AG04450 (cell line): ENCODE measurements at regions not wholly inside any gene's neighbourhood (a gene's known extent, or its start where the extent isn't known, plus 50 kb on each side); places are given as distances from the start of the nearest gene placed in this dataset.

Experiments
- CTCF ChIA-PET: fragments of 300-600, 350-600 bp; formaldehyde crosslinking; extraction: SDS; loops from one replicate; lab custom pipeline; 2022; ENCODE audit warnings: antibody characterized with exemption, inconsistent platforms; lab: Charles Lee
- POLR2A ChIA-PET: fragments of 350-600 bp; formaldehyde crosslinking; extraction: SDS; loops from one replicate; lab custom pipeline; 2021; ENCODE audit warnings: antibody characterized with exemption, inconsistent platforms; lab: Yijun Ruan, JAX
- DNase-seq: peaks from one replicate; pipeline ENCODE4 v3.0.0-alpha.2; 2011; ENCODE audit warnings: low read depth, low spot score
- H3K27ac ChIP-seq: one replicate; pipeline ENCODE4 v1.5.1; 2012; ENCODE audit warnings: low read depth, low read length, control low read depth
- H3K27me3 ChIP-seq: one replicate; pipeline ENCODE4 v1.6.0; 2012; ENCODE audit warnings: low read length; ENCODE audit not compliant: control insufficient read depth, insufficient read depth
- H3K4me3 ChIP-seq: 2 replicates; pipeline ENCODE4 v1.5.1; 2011; ENCODE audit warnings: mild to moderate bottlenecking, low read depth, low read length, control low read depth
- H3K9me3 ChIP-seq: 2 replicates; pipeline ENCODE4 v1.5.1; 2012; ENCODE audit warnings: low read length; ENCODE audit not compliant: control insufficient read depth, insufficient read depth
- CTCF ChIP-seq: IDR thresholded peaks from 2 replicates; pipeline ENCODE4 v1.5.1; 2011; ENCODE audit warnings: low read depth, low read length, control low read depth, inconsistent platforms

GRCh38 chr12:59036347-59036746, 116.0 kb upstream of the LRIG3 start:
- CTCF ChIA-PET = no interaction called here
- POLR2A ChIA-PET = no interaction called here
- no peak overlapping the region for H3K27ac ChIP-seq
- H3K27me3 ChIP-seq = no peaks in the 10 kb centered on the region
- DNase-seq = no peak
- H3K4me3 ChIP-seq = no peak overlapping the region
- H3K9me3 ChIP-seq = no peaks in the 10 kb centered on the region
- no peak for TF ChIP-seq CTCF

GRCh38 chr12:59031313-59031712, 111.0 kb upstream of the LRIG3 start:
- ChIA-PET CTCF (no interaction called here), POLR2A (no interaction called here)
- no peak overlapping the region for H3K4me3 ChIP-seq
- H3K27ac ChIP-seq = no peak overlapping the region
- no peak for DNase-seq
- no peak for TF ChIP-seq CTCF
- H3K9me3 ChIP-seq = no peaks in the 10 kb centered on the region; the same call in 1 of the 2 replicates
- H3K27me3 ChIP-seq = no peaks in the 10 kb centered on the region

- H3K27me3 ChIP-seq = no peaks in the 10 kb centered on the region
- no peak overlapping the region for H3K27ac ChIP-seq
- DNase-seq = no peak
- no peak for TF ChIP-seq CTCF
- H3K4me3 ChIP-seq = no peak overlapping the region
- ChIA-PET CTCF (no interaction called here), POLR2A (no interaction called here)
- H3K9me3 ChIP-seq = no peaks in the 10 kb centered on the region; the same call in 1 of the 2 replicates
These were observed 110.1 kb upstream of the LRIG3 start for GRCh38 chr12:59030415-59030814.

GRCh38 chr12:59027199-59027598, 106.9 kb upstream of the LRIG3 start:
- TF ChIP-seq CTCF = no peak
- CTCF ChIA-PET = no interaction called here
- no peak for DNase-seq
- no peaks in the 10 kb centered on the region for H3K27me3 ChIP-seq
- H3K9me3 ChIP-seq = no peaks in the 10 kb centered on the region; the same call in 1 of the 2 replicates
- no peak overlapping the region for H3K27ac ChIP-seq
- no peak overlapping the region for H3K4me3 ChIP-seq
- POLR2A ChIA-PET = no interaction called here

- CTCF ChIA-PET = interaction anchor here (1.0 kb wide), 1 partner anchor 483 kb away, joined by 3 read pairs; no protein-coding TSS in a partner anchor
- DNase-seq = no peak
- TF ChIP-seq CTCF = no peak
- POLR2A ChIA-PET = no interaction called here
- Histone ChIP-seq H3K27me3 (no peaks in the 10 kb centered on the region), H3K27ac (no peak overlapping the region), H3K4me3 (no peak overlapping the region), H3K9me3 (no peaks in the 10 kb centered on the region; the same call in 1 of the 2 replicates)
These were observed 103.6 kb upstream of the LRIG3 start for GRCh38 chr12:59023861-59024424.
